AML-193 (cell line): ENCODE measurements at regions not wholly inside any gene's neighbourhood (a gene's known extent, or its start where the extent isn't known, plus 50 kb on each side); places are given as distances from the start of the nearest gene placed in this dataset.

Experiments used
- DNase-seq, 2 experiments: peaks; one replicate each; lab custom pipeline; 2025; lab: John Stamatoyannopoulos, UW

- DNase-seq, result no peak
Measured at GRCh38 chr2:119049968-119050704, 108.1 kb downstream of the MARCO start.
